H1 (cell line): ENCODE measurements at regions not wholly inside any gene's neighbourhood (a gene's known extent, or its start where the extent isn't known, plus 50 kb on each side); places are given as distances from the start of the nearest gene placed in this dataset.

Experiments used
- CHD2 ChIP-seq: IDR thresholded peaks from 2 replicates; pipeline ENCODE4 v1.6.1; 2012; ENCODE audit warnings: low read length, improper control_type of control experiment
- CHD7 ChIP-seq: fragments of 300-600 bp; sonication (generic); IDR thresholded peaks from 2 replicates; pipeline ENCODE4 v1.7.1; 2012; ENCODE audit warnings: low read length, moderate library complexity, mild to moderate bottlenecking, inconsistent platforms; ENCODE audit not compliant: insufficient replicate concordance
- EP300 ChIP-seq, 2 experiments: IDR thresholded peaks; 1 replicate in 1 of 2; 2 replicates in 1 of 2; pipeline ENCODE4 v1.6.1; 2011 to 2012; ENCODE audit warnings: low read depth in 2 of 2, low read length in 2 of 2, mild to moderate bottlenecking in 2 of 2, borderline replicate concordance in 1 of 2, inconsistent platforms in 1 of 2, moderate library complexity in 1 of 2
- NRF1 ChIP-seq: IDR thresholded peaks from 2 replicates; pipeline ENCODE4 v1.6.1; 2011; ENCODE audit warnings: mild to moderate bottlenecking, low read depth, low read length, improper control_type of control experiment
- PHF8 ChIP-seq: fragments of 200-600 bp; sonication (generic); conservative IDR thresholded peaks from 2 replicates; pipeline ENCODE4 v1.7.1; 2012; ENCODE audit warnings: low read depth, mild to moderate bottlenecking, inconsistent platforms, low read length, moderate library complexity
- TAF1 ChIP-seq: IDR thresholded peaks from 2 replicates; pipeline ENCODE4 v1.6.1; 2011; ENCODE audit warnings: mild to moderate bottlenecking, low read depth, low read length
- TBP ChIP-seq: IDR thresholded peaks from 2 replicates; pipeline ENCODE4 v1.6.1; 2011; ENCODE audit warnings: low read depth, low read length, improper control_type of control experiment
- TEAD4 ChIP-seq: IDR thresholded peaks from 2 replicates; pipeline ENCODE4 v1.6.1; 2012; ENCODE audit warnings: low read depth, low read length, inconsistent platforms, mixed read lengths

- no peak for TF ChIP-seq CHD7
- no peak for TF ChIP-seq TEAD4
- no peak for TF ChIP-seq EP300 (IDR thresholded peaks at IDR 0.05; ENCODE audit: borderline replicate concordance in 1 of 2, low read depth in 2 of 2, low read length in 2 of 2)
- no peak for TF ChIP-seq NRF1
- TF ChIP-seq TAF1, result no peak
- no peak for TF ChIP-seq TBP
- no peak for TF ChIP-seq PHF8
- TF ChIP-seq CHD2, result no peak
These were observed 195.0 kb upstream of the ANK2 start (continued) for GRCh38 chr4:112854420-112854819.
